AG04450 (cell line): ENCODE measurements at regions not wholly inside any gene's neighbourhood (a gene's known extent, or its start where the extent isn't known, plus 50 kb on each side); places are given as distances from the start of the nearest gene placed in this dataset.

Experiments used
- CTCF ChIA-PET: fragments of 300-600, 350-600 bp; formaldehyde crosslinking; extraction: SDS; loops from one replicate; lab custom pipeline; 2022; ENCODE audit warnings: antibody characterized with exemption, inconsistent platforms; lab: Charles Lee
- POLR2A ChIA-PET: fragments of 350-600 bp; formaldehyde crosslinking; extraction: SDS; loops from one replicate; lab custom pipeline; 2021; ENCODE audit warnings: antibody characterized with exemption, inconsistent platforms; lab: Yijun Ruan, JAX
- DNase-seq: peaks from one replicate; pipeline ENCODE4 v3.0.0-alpha.2; 2011; ENCODE audit warnings: low read depth, low spot score
- H3K27ac ChIP-seq: one replicate; pipeline ENCODE4 v1.5.1; 2012; ENCODE audit warnings: low read depth, low read length, control low read depth
- H3K27me3 ChIP-seq: one replicate; pipeline ENCODE4 v1.6.0; 2012; ENCODE audit warnings: low read length; ENCODE audit not compliant: control insufficient read depth, insufficient read depth
- H3K4me3 ChIP-seq: 2 replicates; pipeline ENCODE4 v1.5.1; 2011; ENCODE audit warnings: mild to moderate bottlenecking, low read depth, low read length, control low read depth
- H3K9me3 ChIP-seq: 2 replicates; pipeline ENCODE4 v1.5.1; 2012; ENCODE audit warnings: low read length; ENCODE audit not compliant: control insufficient read depth, insufficient read depth
- CTCF ChIP-seq: IDR thresholded peaks from 2 replicates; pipeline ENCODE4 v1.5.1; 2011; ENCODE audit warnings: low read depth, low read length, control low read depth, inconsistent platforms

GRCh38 chr20:62566266-62566665 is 76.0 kb upstream of the SLCO4A1 start:
- ChIA-PET POLR2A (no interaction called here), CTCF (no interaction called here)
- no peak overlapping the region for H3K27ac ChIP-seq
- TF ChIP-seq CTCF = no peak
- peaks cover 6% of the 10 kb centered on the region for H3K27me3 ChIP-seq
- DNase-seq = no peak
- H3K4me3 ChIP-seq = no peak overlapping the region
- H3K9me3 ChIP-seq = no peaks in the 10 kb centered on the region; the same call in 1 of the 2 replicates

DNA sequence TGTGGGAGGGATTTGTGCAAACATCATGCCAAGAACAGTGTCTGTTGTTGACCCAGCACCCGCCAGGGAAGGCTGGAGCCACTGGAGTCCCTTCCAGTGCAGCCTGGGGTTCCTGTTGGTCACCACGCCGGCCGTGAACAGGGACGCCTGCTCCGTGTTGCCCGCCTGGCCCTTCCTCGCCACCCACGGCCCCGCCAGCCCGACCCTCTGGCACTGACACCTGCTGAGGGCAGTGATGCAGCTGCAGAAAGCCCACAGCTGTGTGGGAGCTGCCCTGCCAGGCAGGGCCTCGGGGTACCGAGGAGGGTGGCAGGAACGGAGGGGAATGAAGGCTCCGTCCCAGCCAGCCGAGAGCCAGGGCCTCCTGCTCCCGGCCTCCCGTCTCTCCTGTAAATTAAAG is 75.5 kb upstream of the SLCO4A1 start:
- TF ChIP-seq CTCF = no peak
- no peak for DNase-seq
- ChIA-PET CTCF (no interaction called here), POLR2A (no interaction called here)
- Histone ChIP-seq H3K4me3 (no peak overlapping the region), H3K27me3 (peaks cover 6% of the 10 kb centered on the region), H3K9me3 (peaks cover 1% of the 10 kb centered on the region; the same call in 1 of the 2 replicates), H3K27ac (no peak overlapping the region)

DNA sequence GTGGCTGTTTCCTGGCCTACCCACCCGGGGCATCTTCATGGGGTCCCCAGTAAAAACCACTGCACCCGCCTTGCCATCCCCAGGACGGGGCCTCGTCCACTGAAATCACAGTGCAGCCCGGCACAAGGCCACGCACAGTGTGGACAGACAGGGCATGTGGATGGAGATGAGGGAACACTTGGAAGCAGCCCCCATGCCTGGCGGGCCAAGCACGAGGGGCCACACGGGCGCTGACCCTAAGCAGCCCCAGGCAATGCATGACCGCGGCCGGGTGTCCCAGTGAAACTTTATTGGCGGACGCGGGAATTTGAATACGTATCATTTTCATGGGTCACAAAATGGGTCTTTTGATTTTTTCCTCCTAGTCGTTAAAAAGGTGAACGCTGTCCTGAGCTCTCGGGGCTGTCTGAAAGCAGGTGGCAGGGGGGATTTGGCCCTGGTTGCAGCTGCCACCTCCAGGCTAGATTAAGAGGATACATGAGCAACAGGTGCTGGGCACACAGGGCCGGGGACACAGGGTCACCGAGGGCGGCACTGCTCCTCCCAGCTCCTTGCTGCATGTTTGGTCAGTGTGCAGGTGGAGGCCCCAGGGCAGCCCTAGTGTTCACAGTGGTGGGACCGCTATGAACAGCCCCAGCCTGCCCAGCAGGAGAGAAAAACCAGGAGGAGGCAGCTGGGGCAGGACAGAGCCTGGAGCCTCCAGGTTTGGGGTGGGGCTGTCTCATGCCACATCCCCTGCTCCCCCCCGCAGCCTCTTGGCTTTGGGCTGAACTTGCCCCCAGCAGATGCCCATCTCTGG is 74.9 kb upstream of the SLCO4A1 start:
- peaks cover 5% of the 10 kb centered on the region for H3K9me3 ChIP-seq
- no peak overlapping the region for H3K27ac ChIP-seq
- TF ChIP-seq CTCF = no peak
- POLR2A ChIA-PET = no interaction called here
- H3K4me3 ChIP-seq = no peak overlapping the region
- peaks cover 1% of the 10 kb centered on the region for H3K27me3 ChIP-seq
- no peak for DNase-seq
- CTCF ChIA-PET = no interaction called here

- no peak for DNase-seq
- no peak overlapping the region for H3K27ac ChIP-seq
- no peak for TF ChIP-seq CTCF
- H3K27me3 ChIP-seq = no peaks in the 10 kb centered on the region
- ChIA-PET CTCF (no interaction called here), POLR2A (no interaction called here)
- no peak overlapping the region for H3K4me3 ChIP-seq
- H3K9me3 ChIP-seq = peaks cover 5% of the 10 kb centered on the region
These were observed 74.3 kb upstream of the SLCO4A1 start for GRCh38 chr20:62568045-62568389.

DNA sequence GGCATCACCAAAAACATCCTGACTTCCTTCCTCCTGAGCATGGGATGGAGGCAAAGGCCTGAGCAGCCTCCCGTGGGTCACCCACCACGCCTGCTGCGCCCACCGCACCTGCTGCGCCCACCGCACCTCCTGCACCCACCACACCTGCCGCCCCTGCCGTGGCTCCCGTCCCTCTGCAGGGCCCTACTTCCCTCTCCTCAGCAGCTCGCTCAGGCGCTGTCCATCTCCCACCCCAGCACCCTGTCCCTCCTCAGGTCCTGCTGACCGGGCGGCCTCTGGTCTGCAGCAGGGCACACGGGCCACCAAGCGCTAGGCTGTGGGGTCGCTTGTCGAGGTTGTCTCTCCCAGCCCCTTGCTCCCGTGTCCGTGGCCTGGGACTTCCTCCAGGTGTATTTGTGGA is 72.7 kb upstream of the SLCO4A1 start:
- DNase-seq = no peak
- peaks cover 4% of the 10 kb centered on the region for H3K27me3 ChIP-seq
- no peak for TF ChIP-seq CTCF
- POLR2A ChIA-PET = no interaction called here
- H3K27ac ChIP-seq = no peak overlapping the region
- H3K4me3 ChIP-seq = no peak overlapping the region
- CTCF ChIA-PET = no interaction called here
- H3K9me3 ChIP-seq = peaks cover 5% of the 10 kb centered on the region
